NCI-H2196 (cell line): ENCODE measurements at regions not wholly inside any gene's neighbourhood (a gene's known extent, or its start where the extent isn't known, plus 50 kb on each side); places are given as distances from the start of the nearest gene placed in this dataset.
A peak's percentile ranks its signal among the peaks of the same experiment; 100 is the strongest.

Experiments
- DNase-seq: peaks from one replicate; lab custom pipeline; 2025; ENCODE audit not compliant: unreplicated experiment; lab: John Stamatoyannopoulos, UW

- no peak for DNase-seq
Observed at GRCh38 chr2:199631129-199631528, 173.4 kb upstream of the SATB2 start.

- no peak for DNase-seq
Observed at GRCh38 chr2:199629301-199629700, 171.6 kb upstream of the SATB2 start.

- no peak for DNase-seq
Observed at GRCh38 chr2:199627417-199627816, 169.7 kb upstream of the SATB2 start.

- no peak for DNase-seq
Observed at GRCh38 chr2:199624958-199625357, 167.2 kb upstream of the SATB2 start.

GRCh38 chr2:199612509-199613130, 154.9 kb upstream of the SATB2 start:
- DNase-seq, result no peak

GRCh38 chr2:199607914-199608313, 150.2 kb upstream of the SATB2 start:
- no peak for DNase-seq

GRCh38 chr2:199606193-199606780, 148.5 kb upstream of the SATB2 start:
- DNase-seq, result no peak

GRCh38 chr2:199603721-199604291, 146.1 kb upstream of the SATB2 start:
- DNase-seq, result no peak

GRCh38 chr2:199602896-199603717, 145.4 kb upstream of the SATB2 start:
- DNase-seq, result no peak

GRCh38 chr2:199602271-199602895, 144.6 kb upstream of the SATB2 start:
- no peak for DNase-seq

GRCh38 chr2:199596549-199596948, 138.8 kb upstream of the SATB2 start:
- DNase-seq, result peak; percentile 2

GRCh38 chr2:199594443-199594842, 136.7 kb upstream of the SATB2 start:
- DNase-seq, result no peak

- DNase-seq, result no peak
Observed at GRCh38 chr2:199591826-199592225, 134.1 kb upstream of the SATB2 start.

GRCh38 chr2:199590321-199591203, 132.8 kb upstream of the SATB2 start:
- no peak for DNase-seq

- no peak for DNase-seq
Observed at GRCh38 chr2:199589306-199589705, 131.6 kb upstream of the SATB2 start.

- DNase-seq, result no peak
Observed at GRCh38 chr2:199588054-199588453, 130.3 kb upstream of the SATB2 start.

GRCh38 chr2:199586646-199587045, 128.9 kb upstream of the SATB2 start:
- DNase-seq, result no peak

- no peak for DNase-seq
Observed at GRCh38 chr2:199583676-199584075, 125.9 kb upstream of the SATB2 start.

GRCh38 chr2:199581935-199582360, 124.2 kb upstream of the SATB2 start:
- no peak for DNase-seq

GRCh38 chr2:199581408-199581807, 123.7 kb upstream of the SATB2 start:
- DNase-seq, result no peak
